Thymus (tissue), 11 donors: ENCODE measurements at regions not wholly inside any gene's neighbourhood (a gene's known extent, or its start where the extent isn't known, plus 50 kb on each side); places are given as distances from the start of the nearest gene placed in this dataset.

Experiments
- DNase-seq, 9 donors: peaks; one replicate each; pipeline ENCODE4 v3.0.0-alpha.2; 2013; ENCODE audit warnings: low spot score in 9 of 9, low read depth in 6 of 9, missing footprints in 1 of 9
- H3K27ac ChIP-seq, 2 donors: one replicate each; pipeline ENCODE4 v1.5.1; 2013; ENCODE audit warnings: control low read depth in 1 of 2, low read depth in 1 of 2, low read length in 1 of 2, mild to moderate bottlenecking in 1 of 2, moderate library complexity in 1 of 2
- H3K27me3 ChIP-seq, 2 donors: one replicate each; pipeline ENCODE4 v1.5.1; 2013; ENCODE audit warnings: low read length in 1 of 2; ENCODE audit not compliant: control insufficient read depth in 2 of 2, insufficient read depth in 1 of 2
- H3K36me3 ChIP-seq, 2 donors: one replicate each; pipeline ENCODE4 v1.5.1; 2013; ENCODE audit warnings: low read length in 1 of 2, mild to moderate bottlenecking in 1 of 2, moderate library complexity in 1 of 2; ENCODE audit not compliant: control insufficient read depth in 2 of 2, insufficient read depth in 2 of 2
- H3K4me1 ChIP-seq, 2 donors: one replicate each; pipeline ENCODE4 v1.5.1; 2013; ENCODE audit warnings: low read length in 2 of 2; ENCODE audit not compliant: control insufficient read depth in 2 of 2, insufficient read depth in 2 of 2
- H3K4me3 ChIP-seq, 2 donors: one replicate each; pipeline ENCODE4 v1.5.1; 2013; ENCODE audit warnings: low read length in 2 of 2, control low read depth in 1 of 2, mild to moderate bottlenecking in 1 of 2
- H3K9me3 ChIP-seq, 2 donors: one replicate each; pipeline ENCODE4 v1.5.1; 2013; ENCODE audit warnings: low read length in 1 of 2, mild to moderate bottlenecking in 1 of 2; ENCODE audit not compliant: control insufficient read depth in 2 of 2, insufficient read depth in 1 of 2
- WGBS: extraction: QIAGEN DNeasy Blood & Tissue Kit; methylation state at CpG from one replicate; pipeline ENCODE4 v1.1.7; 2013; 5-methylcytosine and 5-hydroxymethylcytosine counted together
- donor health status: healthy.

DNA sequence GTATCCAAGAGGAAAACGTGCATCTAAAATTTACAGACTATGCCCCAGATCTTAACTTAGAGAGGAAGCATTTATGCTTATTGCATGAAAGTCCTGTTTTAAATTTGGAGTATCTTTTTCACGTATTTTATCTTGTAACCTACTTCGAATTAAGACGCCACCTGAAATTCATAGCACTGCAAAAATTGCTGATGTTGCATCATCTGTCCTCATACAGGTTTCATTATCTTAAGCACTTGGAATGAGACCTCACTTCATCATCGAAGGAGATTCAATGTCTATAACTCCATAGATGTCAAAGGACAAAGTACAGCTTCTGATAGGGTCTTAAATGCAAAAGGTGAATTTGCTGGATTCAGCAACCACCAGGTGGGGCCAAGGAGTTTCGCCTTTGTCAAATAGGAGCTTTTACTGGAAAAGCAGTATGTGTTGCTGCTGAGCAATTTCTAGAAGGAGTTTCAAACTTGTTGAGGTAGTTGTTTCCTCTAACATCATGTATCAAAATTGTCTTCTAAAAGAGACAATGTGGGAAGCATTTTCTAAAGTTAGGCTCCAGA lies 106.4 kb upstream of the CCDC85A start:
- Histone ChIP-seq H3K9me3 (no peaks in the 10 kb centered on the region), H3K27ac (no peak overlapping the region), H3K4me1 (no peaks in the 10 kb centered on the region), H3K36me3 (no peaks in the 10 kb centered on the region), H3K4me3 (no peak overlapping the region), H3K27me3 (no peaks in the 10 kb centered on the region)
- DNase-seq = no peak
- WGBS = 89% methylated on average over 6 of the region's 6 CpGs

DNA sequence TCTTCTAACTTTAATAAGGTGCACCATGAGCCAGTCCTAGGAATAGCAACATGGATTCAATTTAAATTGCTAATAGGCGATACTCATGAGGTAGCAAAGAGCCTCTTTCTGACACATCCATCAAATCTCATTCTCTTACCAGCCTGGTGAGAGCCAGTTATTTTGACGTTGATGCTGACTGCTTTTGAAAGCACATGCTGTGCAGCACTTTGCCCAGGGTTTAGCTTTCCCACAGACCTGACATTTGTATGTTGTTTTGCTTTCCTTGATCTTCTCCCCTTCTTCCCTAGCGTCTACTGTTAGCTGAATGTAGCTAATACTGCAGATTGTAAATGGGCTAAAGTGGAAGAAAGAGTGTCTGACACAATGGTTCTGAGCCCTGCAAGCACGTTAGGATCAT lies 101.1 kb upstream of the CCDC85A start:
- Histone ChIP-seq H3K4me1 (no peaks in the 10 kb centered on the region), H3K27me3 (no peaks in the 10 kb centered on the region), H3K9me3 (no peaks in the 10 kb centered on the region), H3K4me3 (no peak overlapping the region), H3K36me3 (no peaks in the 10 kb centered on the region), H3K27ac (no peak overlapping the region)
- WGBS = 89% methylated on average over 4 of the region's 4 CpGs
- DNase-seq = no peak

DNA sequence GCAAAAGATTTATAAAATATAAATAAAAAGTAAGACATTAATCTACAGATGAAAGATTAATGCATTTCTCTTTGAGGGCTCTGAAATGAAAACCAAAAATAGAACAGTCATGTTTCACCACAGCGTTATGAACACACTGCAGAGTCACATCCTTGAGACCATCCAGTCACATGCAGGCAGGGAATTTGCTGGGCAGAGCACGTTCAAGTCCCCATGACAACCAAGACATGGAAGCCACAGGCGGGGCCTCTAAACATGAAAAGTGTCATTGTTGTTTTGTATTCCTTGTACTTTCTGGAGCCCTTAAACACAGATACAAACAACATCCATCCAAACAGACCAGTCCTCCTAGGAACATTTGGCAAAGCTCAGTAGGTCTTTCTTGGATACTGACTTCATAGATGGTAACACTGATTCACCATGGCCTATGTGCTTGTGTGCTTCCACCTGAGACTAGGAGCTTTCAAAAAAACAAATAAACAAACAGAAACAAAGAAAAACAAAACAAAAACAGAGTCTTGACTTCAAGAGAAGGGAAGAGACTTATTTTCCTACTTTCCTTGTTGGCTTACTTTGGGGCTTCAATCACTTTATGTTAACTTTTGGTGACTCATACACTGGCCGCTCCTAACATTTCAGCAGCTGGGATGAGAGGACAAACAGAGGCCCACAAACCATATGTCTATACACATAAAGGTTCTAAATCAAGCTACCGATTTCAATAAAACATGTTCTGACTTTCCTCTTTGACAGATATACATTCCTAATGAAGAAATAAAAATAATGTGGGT lies 99.5 kb upstream of the CCDC85A start:
- H3K4me1 ChIP-seq = no peaks in the 10 kb centered on the region
- H3K9me3 ChIP-seq = no peaks in the 10 kb centered on the region
- no peak overlapping the region for H3K27ac ChIP-seq
- no peak for DNase-seq
- H3K4me3 ChIP-seq = no peak overlapping the region
- 57% methylated on average over 5 of the region's 5 CpGs for WGBS
- no peaks in the 10 kb centered on the region for H3K36me3 ChIP-seq
- H3K27me3 ChIP-seq = no peaks in the 10 kb centered on the region

DNA sequence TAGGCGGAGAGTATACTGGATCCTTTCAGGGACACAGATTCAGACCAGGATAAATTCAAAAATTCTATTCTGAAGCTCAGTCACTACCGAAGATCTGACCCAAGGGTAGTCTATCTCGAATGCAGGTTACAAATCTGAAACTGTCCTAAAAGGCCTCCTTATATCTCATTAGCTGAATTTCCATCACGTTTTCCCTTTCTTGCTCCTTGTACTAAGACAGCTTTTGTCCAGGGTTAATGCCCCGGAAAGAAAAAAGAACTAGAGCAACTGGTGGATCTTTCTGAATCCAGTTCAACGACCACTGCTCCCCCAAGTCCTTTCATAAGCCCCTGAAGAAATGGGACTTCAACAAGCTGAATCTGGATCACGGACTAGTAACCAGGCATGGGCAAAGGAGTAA lies 97.5 kb upstream of the CCDC85A start:
- DNase-seq = no peak
- WGBS = 94% methylated on average over 7 of the region's 7 CpGs

DNA sequence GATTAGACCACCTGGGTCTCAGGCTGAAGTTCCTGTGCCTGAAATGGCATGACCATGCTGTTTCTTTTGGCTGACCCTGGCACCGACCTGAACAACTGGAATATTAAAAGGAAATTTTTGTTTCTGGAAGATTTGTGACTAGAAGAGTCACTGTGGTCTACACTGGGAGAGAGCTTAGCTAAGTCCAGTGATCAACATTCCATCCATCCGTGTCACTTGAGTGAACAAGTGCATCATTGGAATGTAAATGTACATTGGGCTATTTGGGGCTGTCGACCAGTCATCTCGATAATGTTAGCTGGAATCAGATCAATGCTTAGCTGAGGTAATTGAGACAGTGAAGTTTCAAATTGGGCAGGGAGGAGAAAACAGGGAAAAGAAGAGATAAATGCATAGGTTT lies 95.4 kb upstream of the CCDC85A start:
- H3K27ac ChIP-seq = no peak overlapping the region
- no peak for DNase-seq
- H3K4me3 ChIP-seq = no peak overlapping the region
- H3K9me3 ChIP-seq = no peaks in the 10 kb centered on the region
- no peaks in the 10 kb centered on the region for H3K4me1 ChIP-seq
- 95% methylated on average over 4 of the region's 4 CpGs for WGBS
- no peaks in the 10 kb centered on the region for H3K36me3 ChIP-seq
- H3K27me3 ChIP-seq = no peaks in the 10 kb centered on the region

More for the DNA sequence above, 97.5 kb upstream of the CCDC85A start:
- no peak overlapping the region for H3K4me3 ChIP-seq
- no peaks in the 10 kb centered on the region for H3K36me3 ChIP-seq
- no peaks in the 10 kb centered on the region for H3K4me1 ChIP-seq
- H3K9me3 ChIP-seq = no peaks in the 10 kb centered on the region
- no peaks in the 10 kb centered on the region for H3K27me3 ChIP-seq
- H3K27ac ChIP-seq = no peak overlapping the region

DNA sequence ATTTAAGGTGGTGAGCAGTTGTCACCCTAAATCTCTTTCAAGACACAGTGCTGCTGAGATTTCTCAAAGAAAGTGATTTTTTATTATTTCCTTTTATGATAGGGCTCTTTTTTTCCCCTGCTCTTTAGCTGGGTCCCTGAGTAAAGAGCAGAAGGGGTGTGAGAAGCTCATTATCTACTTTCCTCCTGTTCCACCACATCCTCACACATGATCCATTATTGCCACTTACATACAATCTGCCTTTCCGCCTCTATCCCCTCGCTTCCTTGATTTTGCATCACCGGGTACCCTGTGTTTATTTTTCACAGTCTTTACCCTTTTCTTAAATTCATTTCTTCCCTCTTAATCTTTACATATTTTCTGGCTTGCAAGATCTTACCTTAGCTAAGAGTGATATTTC lies 93.9 kb upstream of the CCDC85A start:
- no peak overlapping the region for H3K27ac ChIP-seq
- H3K27me3 ChIP-seq = no peaks in the 10 kb centered on the region
- no peak overlapping the region for H3K4me3 ChIP-seq
- no peaks in the 10 kb centered on the region for H3K9me3 ChIP-seq
- WGBS = 68% methylated on average over 3 of the region's 3 CpGs
- no peak for DNase-seq
- no peaks in the 10 kb centered on the region for H3K4me1 ChIP-seq
- H3K36me3 ChIP-seq = no peaks in the 10 kb centered on the region

DNA sequence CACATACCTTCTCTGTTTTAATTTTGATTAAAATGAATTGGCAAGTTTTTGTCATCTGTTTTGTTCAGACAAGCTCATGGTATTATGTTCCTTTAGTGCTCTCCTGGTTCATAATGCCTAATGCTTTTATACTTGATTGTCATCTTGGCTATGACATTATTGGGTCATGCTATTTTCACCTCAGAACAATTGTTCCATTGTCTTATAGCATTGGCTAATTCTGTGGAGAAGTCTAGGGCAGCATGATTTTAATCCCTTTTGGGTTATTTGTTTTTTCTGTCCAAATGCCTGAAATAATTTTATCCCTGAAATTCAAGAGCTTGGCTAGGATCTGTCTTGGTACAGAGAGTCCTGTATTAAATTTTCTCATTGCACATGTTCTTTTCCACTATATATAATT lies 83.8 kb upstream of the CCDC85A start:
- H3K4me1 ChIP-seq = no peaks in the 10 kb centered on the region
- no peak for DNase-seq
- no peak overlapping the region for H3K4me3 ChIP-seq
- H3K36me3 ChIP-seq = no peaks in the 10 kb centered on the region
- H3K27ac ChIP-seq = no peak overlapping the region
- no peaks in the 10 kb centered on the region for H3K27me3 ChIP-seq
- H3K9me3 ChIP-seq = no peaks in the 10 kb centered on the region

DNA sequence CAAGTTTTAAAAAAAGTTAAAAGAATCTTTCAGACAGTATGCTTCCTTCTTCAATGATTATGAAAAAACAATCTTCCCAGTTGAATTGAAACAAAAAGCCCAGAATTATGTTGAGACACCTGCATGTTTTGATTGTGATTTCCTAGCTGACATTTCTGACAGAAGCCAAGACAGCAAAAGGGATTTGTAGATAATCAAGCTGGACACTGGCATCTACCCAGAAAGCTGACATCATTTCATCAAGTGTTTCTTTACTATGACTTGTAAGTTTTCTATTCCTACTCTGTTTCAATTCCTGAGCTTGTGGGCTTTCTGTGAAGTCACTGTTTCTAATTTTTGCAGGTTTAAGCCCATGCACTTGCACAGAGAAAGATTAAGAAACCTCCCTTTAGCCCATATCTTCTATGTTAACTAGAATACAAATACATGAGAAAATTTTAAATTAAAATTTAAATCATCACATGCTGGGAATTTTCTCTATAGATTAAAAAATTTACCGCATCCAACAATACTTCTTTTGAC lies 82.9 kb upstream of the CCDC85A start:
- Histone ChIP-seq H3K27me3 (no peaks in the 10 kb centered on the region), H3K36me3 (no peaks in the 10 kb centered on the region), H3K4me3 (no peak overlapping the region), H3K27ac (no peak overlapping the region), H3K4me1 (no peaks in the 10 kb centered on the region), H3K9me3 (no peaks in the 10 kb centered on the region)
- 99% methylated on average over 1 of the region's 1 CpG for WGBS
- DNase-seq = no peak

DNA sequence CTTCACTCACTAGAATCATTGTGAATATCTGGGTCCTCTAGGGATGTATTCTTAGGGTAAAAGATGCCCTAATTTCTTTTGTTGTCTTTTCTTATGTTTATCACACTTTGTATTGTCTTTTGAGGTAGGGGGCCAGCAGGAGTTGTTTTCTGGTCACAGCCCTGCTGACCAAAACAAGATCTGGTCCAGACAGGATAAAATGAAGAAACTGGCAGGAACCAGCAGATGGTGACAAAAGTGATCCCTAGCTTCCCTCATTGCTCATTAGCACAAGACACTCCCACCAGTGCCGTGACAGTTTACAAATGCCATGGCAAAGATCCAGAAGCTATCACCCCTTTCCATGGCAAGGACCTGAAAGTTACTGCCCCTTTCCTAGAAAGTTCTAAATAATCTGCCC lies 81.7 kb upstream of the CCDC85A start:
- Histone ChIP-seq H3K36me3 (no peaks in the 10 kb centered on the region), H3K4me3 (no peak overlapping the region), H3K27me3 (no peaks in the 10 kb centered on the region), H3K9me3 (no peaks in the 10 kb centered on the region), H3K4me1 (no peaks in the 10 kb centered on the region), H3K27ac (no peak overlapping the region)
- no peak for DNase-seq
- WGBS = 0% methylated on average over 1 of the region's 1 CpG
